RWPE1 (cell line): ENCODE measurements at regions not wholly inside any gene's neighbourhood (a gene's known extent, or its start where the extent isn't known, plus 50 kb on each side); places are given as distances from the start of the nearest gene placed in this dataset.

Source experiments
- CTCF ChIA-PET: fragments of 350-600 bp; sonication (Branson Sonifier 250); formaldehyde crosslinking; extraction: SDS; loops from one replicate; lab custom pipeline; 2021; lab: Yijun Ruan, JAX
- POLR2A ChIA-PET: fragments of 400-600 bp; formaldehyde crosslinking; extraction: SDS; loops from one replicate; lab custom pipeline; 2020; ENCODE audit warnings: antibody characterized with exemption; ENCODE audit not compliant: low non-redundant PET; lab: Yijun Ruan, JAX
- DNase-seq: peaks from one replicate; pipeline ENCODE4 v3.0.0; 2012; ENCODE audit warnings: low spot score
- H3K27ac ChIP-seq: fragments of 450-650 bp; 2 replicates; pipeline ENCODE4 v1.5.1; 2017
- CTCF ChIP-seq: fragments of 450-650 bp; conservative IDR thresholded peaks from 2 replicates; pipeline ENCODE4 v1.5.1; 2017; ENCODE audit warnings: low read depth, mild to moderate bottlenecking

GRCh38 chr9:26026423-26027100 lies 348.3 kb upstream of the TUSC1 start:
- CTCF ChIA-PET = no interaction called here
- DNase-seq = no peak
- POLR2A ChIA-PET = no interaction called here
- no peak for TF ChIP-seq CTCF
- no peak overlapping the region for H3K27ac ChIP-seq

GRCh38 chr9:26013199-26013598 lies 335.0 kb upstream of the TUSC1 start:
- CTCF ChIA-PET = no interaction called here
- no peak for TF ChIP-seq CTCF
- no peak for DNase-seq
- H3K27ac ChIP-seq = no peak overlapping the region
- POLR2A ChIA-PET = no interaction called here

DNA sequence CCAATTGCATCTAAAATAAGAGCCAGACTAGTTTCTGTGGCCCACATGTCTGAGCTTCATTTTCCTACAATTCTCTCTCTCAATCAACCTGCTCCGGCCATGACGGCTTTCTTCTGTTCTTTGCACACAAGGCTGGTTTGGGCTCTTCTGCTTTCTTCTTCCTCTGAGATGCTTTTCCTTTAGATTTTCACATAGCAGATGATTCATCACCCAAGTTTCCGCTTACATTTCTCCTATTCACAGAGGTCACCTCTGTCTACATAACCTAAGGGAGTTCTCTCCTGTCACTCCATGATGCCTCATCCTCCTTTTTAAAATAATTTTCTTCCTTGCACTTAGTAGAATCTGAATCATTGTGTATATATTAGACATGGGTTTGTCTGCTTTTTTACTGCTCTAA lies 334.6 kb upstream of the TUSC1 start:
- TF ChIP-seq CTCF = no peak
- no peak overlapping the region for H3K27ac ChIP-seq
- ChIA-PET POLR2A (no interaction called here), CTCF (no interaction called here)
- DNase-seq = no peak

DNA sequence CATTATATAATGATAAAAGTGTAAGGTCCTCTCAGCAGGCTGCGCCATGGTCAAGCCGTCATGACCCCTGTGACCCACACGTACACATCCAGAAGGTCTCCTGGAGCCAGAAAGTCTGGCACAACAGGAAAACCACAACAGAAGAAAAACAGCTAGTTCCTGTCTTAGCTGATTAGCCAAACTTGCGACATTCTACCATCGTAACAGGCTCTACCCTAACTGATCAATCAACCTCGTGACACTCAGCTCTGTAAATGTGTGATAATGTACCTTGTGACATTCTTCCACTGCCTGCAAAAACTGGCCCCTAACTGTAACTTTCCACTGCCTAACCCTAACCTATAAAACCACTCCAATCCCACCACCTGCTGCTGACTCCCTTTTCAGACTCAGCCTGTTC lies 316.4 kb upstream of the TUSC1 start:
- no peak for TF ChIP-seq CTCF
- CTCF ChIA-PET = interaction anchor here (0.9 kb wide), 1 partner anchor 568 kb away, joined by 4 read pairs; no protein-coding TSS in a partner anchor
- POLR2A ChIA-PET = no interaction called here
- no peak overlapping the region for H3K27ac ChIP-seq
- DNase-seq = no peak

- ChIA-PET CTCF (no interaction called here), POLR2A (no interaction called here)
- H3K27ac ChIP-seq = no peak overlapping the region
- DNase-seq = no peak
- no peak for TF ChIP-seq CTCF
Measured at GRCh38 chr9:25990376-25990775, 312.1 kb upstream of the TUSC1 start.

- DNase-seq = no peak
- H3K27ac ChIP-seq = no peak overlapping the region
- TF ChIP-seq CTCF = no peak
- ChIA-PET CTCF (no interaction called here), POLR2A (no interaction called here)
Measured at GRCh38 chr9:25975667-25976066, 297.4 kb upstream of the TUSC1 start.
